HUES48 (cell line): ENCODE measurements at regions not wholly inside any gene's neighbourhood (a gene's known extent, or its start where the extent isn't known, plus 50 kb on each side); places are given as distances from the start of the nearest gene placed in this dataset.
"Not testable (repeated sequence)": the region's sequence is repeated elsewhere in the genome, so short reads cannot be mapped to it uniquely, and the experiment has no call there.

Experiments used
- H3K27ac ChIP-seq: one replicate; pipeline ENCODE4 v1.7.0; 2013; ENCODE audit warnings: low read depth, low read length, inconsistent platforms
- H3K27me3 ChIP-seq: 2 replicates; pipeline ENCODE4 v1.6.1; 2013; ENCODE audit warnings: mild to moderate bottlenecking, low read length; ENCODE audit not compliant: control insufficient read depth, insufficient read depth
- H3K36me3 ChIP-seq: 2 replicates; pipeline ENCODE4 v1.6.1; 2013; ENCODE audit warnings: low read length; ENCODE audit not compliant: control insufficient read depth, insufficient read depth
- H3K4me1 ChIP-seq: 2 replicates; pipeline ENCODE4 v1.6.1; 2013; ENCODE audit warnings: mild to moderate bottlenecking, low read length; ENCODE audit not compliant: control insufficient read depth, insufficient read depth
- H3K4me3 ChIP-seq: 2 replicates; pipeline ENCODE4 v1.5.1; 2013; ENCODE audit warnings: mild to moderate bottlenecking, low read depth, low read length
- H3K9ac ChIP-seq: 2 replicates; pipeline ENCODE4 v1.6.1; 2013; ENCODE audit warnings: mild to moderate bottlenecking, low read depth, low read length, moderate library complexity
- H3K9me3 ChIP-seq: 2 replicates; pipeline ENCODE4 v1.6.1; 2013; ENCODE audit warnings: low read length; ENCODE audit not compliant: control insufficient read depth, insufficient read depth

DNA sequence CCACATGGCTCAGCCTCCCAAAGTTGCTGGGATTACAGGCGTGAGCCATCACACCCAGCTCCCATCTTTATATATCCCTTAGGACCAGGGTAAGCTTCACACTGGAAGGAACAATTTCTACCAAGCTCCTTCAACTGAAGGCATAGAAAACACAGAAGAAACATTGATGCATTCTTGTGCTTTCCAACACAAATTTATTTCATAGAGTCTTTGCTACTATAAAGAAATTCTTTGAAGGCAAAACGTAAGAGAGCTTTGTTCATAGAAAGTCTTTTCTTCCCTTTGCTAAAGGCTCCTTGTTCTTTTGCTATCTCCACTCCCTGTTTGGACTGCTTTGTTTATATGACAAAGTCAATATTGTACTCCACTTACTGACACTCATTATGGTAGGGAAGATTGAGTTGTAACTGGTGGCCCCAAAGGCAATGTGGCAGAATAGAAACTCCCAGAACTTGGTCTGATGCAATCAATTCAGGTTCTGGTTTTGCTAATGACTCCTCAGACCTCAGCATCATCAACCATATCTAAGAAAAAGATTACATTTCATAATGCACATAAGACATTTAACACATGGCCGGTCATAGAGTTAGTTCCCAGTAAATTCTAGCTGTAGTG lies 97.4 kb upstream of the CLINT1 start:
- no peak overlapping the region for H3K4me3 ChIP-seq
- peaks cover 3% of the 10 kb centered on the region; the same call in 1 of the 2 replicates for H3K4me1 ChIP-seq
- no peaks in the 10 kb centered on the region for H3K36me3 ChIP-seq
- no peak overlapping the region for H3K27ac ChIP-seq
- H3K9me3 ChIP-seq: no peaks in the 10 kb centered on the region
- H3K27me3 ChIP-seq: no peaks in the 10 kb centered on the region
- no peak overlapping the region for H3K9ac ChIP-seq

DNA sequence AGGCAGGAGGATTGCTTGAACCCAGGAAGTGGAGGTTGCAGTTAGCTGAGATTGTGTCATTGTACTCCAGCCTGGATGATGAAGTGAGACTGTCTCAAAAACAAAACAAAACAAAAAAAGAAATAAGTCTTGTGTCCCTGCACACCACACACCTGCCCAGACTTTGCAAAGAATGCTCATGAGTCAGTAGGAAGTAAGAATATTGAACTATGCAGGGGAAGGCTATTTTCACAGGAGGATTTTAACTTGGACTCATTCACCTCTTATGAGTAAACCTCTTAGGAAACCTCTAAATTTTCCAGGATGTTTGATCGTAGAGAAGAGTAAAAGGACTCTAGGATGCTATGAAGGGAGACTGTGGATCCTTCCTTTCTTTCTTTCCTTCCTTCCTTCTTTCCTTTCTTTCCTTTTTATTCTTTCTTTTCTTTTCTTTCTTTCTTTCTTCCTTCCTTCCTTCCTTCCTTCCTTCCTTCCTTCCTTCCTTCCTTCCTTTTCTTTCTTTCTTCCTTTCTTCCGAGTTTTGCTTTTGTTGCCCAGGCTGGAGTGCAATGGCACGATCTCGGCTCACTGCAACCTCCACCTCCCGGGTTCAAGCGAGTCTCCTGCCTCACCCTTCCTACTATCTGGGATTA lies 96.7 kb upstream of the CLINT1 start:
- no peaks in the 10 kb centered on the region for H3K27me3 ChIP-seq
- no peak overlapping the region for H3K4me3 ChIP-seq
- H3K9me3 ChIP-seq: no peaks in the 10 kb centered on the region
- no peak overlapping the region for H3K27ac ChIP-seq
- peaks cover 3% of the 10 kb centered on the region; the same call in 1 of the 2 replicates for H3K4me1 ChIP-seq
- H3K36me3 ChIP-seq: no peaks in the 10 kb centered on the region
- H3K9ac ChIP-seq: no peak overlapping the region

DNA sequence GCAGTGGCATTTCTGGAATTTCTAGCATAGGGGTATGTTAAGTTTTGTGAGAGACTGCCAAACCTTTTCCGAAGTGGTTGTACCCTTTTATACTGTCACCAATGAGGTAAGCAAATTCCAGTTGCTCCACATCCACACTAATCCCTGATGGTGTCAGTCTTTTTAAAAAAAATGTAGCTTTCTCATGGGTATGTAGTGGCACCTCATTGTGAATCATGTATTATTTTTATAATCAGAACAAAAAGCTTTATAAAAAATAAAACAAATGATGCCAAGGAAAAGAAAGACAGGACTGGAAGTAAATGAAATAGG lies 93.4 kb upstream of the CLINT1 start:
- Histone ChIP-seq H3K9ac (no peak overlapping the region), H3K36me3 (no peaks in the 10 kb centered on the region), H3K9me3 (no peaks in the 10 kb centered on the region), H3K4me1 (peaks cover 13% of the 10 kb centered on the region), H3K27me3 (no peaks in the 10 kb centered on the region), H3K27ac (no peak overlapping the region), H3K4me3 (no peak overlapping the region)

DNA sequence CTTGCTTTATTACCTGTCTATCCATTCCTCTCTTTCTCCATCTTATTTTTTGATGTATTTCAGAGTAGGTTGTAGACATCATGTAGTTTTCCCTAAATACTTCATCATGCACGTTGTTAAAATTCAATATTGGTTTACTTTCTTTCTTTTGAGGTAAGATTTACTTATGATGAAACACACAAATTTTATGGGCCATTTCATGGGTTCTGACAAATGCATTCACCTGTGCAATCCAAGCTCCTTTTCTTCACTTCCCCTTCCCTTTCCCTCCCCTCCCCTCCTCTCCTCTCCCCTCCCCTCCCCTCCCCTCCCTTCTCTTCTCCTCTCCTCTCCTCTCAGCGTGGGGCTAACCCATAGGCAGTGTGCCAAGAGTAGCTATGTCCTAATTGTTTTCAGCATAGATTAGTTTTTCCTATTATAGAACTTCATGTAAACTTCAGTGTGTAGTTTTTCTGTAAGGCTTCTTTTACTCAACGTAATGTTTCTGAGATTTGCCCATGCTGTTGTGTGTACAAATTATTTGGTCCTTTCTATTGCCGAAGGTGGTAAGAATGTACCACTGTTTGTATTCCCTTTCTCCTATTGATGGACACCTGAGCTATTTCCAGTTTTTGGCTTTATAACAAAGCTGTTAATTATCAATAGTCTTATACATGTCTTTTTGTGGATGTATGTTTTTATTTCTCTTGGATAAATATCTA lies 92.9 kb upstream of the CLINT1 start:
- Histone ChIP-seq H3K4me1 (peaks cover 13% of the 10 kb centered on the region), H3K9ac (no peak overlapping the region), H3K27me3 (no peaks in the 10 kb centered on the region), H3K4me3 (no peak overlapping the region), H3K36me3 (no peaks in the 10 kb centered on the region), H3K9me3 (no peaks in the 10 kb centered on the region), H3K27ac (no peak overlapping the region)

DNA sequence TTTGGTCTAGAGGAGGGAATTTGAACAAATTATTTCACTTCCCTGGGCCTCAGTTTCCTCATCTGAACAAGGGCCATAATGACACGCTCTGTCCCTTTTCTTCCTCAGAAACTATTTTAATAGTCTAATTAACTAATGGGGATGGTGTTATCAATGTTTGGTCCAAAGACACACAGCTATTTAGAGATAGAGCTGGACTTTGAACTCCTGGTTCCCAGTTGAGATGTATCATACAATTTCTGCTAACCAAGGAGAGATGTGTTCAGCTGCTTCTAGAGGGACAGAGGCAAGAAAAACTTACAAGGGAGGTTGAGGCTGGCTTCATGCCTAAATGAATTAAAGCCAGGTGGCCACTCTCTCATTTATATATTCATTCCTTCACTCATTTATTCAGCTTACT lies 90.6 kb upstream of the CLINT1 start:
- no peak overlapping the region for H3K4me3 ChIP-seq
- no peak overlapping the region for H3K27ac ChIP-seq

DNA sequence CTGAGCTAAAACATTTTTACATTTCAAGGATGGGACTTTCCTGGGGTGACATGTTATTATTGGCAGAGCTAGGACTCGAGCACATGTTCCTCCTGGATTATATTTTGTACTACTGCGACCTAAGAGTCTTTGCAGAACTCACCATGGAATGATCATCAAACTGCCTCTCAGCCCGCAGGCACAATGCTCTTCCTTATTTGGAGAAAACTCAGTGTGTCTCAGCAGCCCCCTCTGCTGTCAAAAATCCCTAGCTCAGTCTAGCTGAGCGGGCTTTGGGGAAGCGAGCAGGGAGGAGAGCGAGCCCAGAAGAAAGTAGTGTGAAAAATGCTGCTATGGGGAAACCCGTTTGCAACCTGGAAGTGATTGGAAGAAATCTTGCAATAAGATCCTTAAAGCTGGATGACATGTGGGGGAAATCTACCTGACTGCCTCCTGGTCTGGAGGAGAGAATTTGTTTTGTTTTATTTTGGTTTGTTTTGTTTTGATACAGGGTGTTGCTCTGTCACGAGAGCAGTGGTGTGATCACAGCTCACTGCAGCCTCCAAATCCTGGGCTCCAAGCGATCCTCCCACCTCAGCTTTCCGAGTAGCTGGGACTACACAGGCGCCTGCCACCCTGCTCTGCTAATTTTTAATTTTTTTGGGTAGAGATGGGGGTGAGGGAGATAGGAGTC lies 89.9 kb upstream of the CLINT1 start:
- no peak overlapping the region for H3K4me3 ChIP-seq
- peaks cover 26% of the 10 kb centered on the region for H3K4me1 ChIP-seq
- H3K36me3 ChIP-seq: no peaks in the 10 kb centered on the region
- peak overlapping the region; percentile 15; the same call in 1 of the 2 replicates for H3K9ac ChIP-seq
- H3K27me3 ChIP-seq: no peaks in the 10 kb centered on the region
- peak overlapping the region; percentile 64 for H3K27ac ChIP-seq
- no peaks in the 10 kb centered on the region for H3K9me3 ChIP-seq

More for the DNA sequence above, 90.6 kb upstream of the CLINT1 start:
- H3K9ac ChIP-seq: no peak overlapping the region
- H3K36me3 ChIP-seq: no peaks in the 10 kb centered on the region
- H3K9me3 ChIP-seq: no peaks in the 10 kb centered on the region
- peaks cover 20% of the 10 kb centered on the region for H3K4me1 ChIP-seq
- no peaks in the 10 kb centered on the region for H3K27me3 ChIP-seq

DNA sequence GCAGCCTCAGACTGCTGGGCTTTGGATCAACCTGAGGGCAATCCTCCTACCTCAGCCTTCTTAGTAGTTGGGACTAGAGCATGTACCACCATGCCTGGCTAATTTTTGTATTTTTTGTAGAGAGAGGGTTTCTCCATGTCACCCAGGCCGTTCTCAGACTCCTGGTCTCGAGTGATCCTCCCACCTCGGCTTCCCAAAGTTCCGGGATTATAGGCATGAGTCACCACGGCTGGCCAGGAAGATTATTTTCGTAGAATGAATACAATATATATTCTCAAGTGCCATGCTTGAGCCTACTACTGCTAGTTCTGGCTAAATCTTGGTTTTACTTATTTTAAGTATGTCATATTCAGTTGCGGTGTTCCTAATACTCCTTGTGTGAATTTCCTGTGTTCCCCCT lies 88.2 kb upstream of the CLINT1 start:
- Histone ChIP-seq H3K27ac (no peak overlapping the region), H3K9me3 (no peaks in the 10 kb centered on the region), H3K4me1 (peaks cover 29% of the 10 kb centered on the region), H3K9ac (no peak overlapping the region), H3K27me3 (no peaks in the 10 kb centered on the region), H3K4me3 (no peak overlapping the region), H3K36me3 (no peaks in the 10 kb centered on the region)

DNA sequence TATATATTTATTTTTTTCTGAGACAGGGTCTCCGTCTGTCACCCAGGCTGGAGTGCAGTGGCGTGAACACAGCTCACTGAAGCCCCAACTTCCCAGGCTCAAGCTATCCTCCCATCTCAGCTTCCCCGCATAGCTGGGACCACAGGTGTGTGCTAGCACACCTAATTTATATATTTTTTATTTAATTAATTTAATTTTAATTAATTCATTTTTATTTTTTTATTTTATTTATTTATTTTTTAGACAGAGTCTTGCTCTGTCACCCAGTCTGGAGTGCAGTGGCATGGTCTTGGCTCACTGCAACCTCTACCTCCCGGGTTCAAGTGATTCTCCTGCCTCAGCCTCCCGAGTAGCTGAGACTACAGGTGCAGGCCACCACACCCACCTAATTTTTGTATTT lies 86.9 kb upstream of the CLINT1 start:
- H3K36me3 ChIP-seq, H3K9me3 ChIP-seq, H3K27me3 ChIP-seq, H3K4me3 ChIP-seq, H3K9ac ChIP-seq, H3K27ac ChIP-seq: not testable (repeated sequence)
- peaks cover 26% of the 10 kb centered on the region for H3K4me1 ChIP-seq

DNA sequence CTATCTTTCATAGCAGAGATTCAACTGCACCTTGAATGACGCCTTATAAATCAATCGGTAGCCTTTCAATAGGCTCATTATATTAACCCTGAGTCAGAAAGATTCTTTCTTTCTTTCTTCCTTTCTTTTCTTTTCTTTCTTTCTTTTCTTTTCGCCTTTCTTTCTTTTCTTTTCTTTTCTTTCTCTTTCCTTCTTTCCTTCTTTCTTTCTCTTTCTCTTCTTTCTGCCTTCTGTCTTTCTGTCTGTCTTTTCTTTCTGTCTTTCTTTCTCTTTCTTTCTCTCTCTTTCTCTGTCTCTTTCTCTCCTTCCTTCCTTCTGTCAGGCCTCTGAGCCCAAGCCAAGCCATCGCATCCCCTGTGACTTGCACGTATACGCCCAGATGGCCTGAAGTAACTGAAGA lies 86.0 kb upstream of the CLINT1 start:
- Histone ChIP-seq H3K36me3 (no peaks in the 10 kb centered on the region), H3K4me3 (no peak overlapping the region), H3K27ac (no peak overlapping the region), H3K27me3 (no peaks in the 10 kb centered on the region), H3K9ac (no peak overlapping the region), H3K4me1 (peaks cover 26% of the 10 kb centered on the region), H3K9me3 (no peaks in the 10 kb centered on the region)

DNA sequence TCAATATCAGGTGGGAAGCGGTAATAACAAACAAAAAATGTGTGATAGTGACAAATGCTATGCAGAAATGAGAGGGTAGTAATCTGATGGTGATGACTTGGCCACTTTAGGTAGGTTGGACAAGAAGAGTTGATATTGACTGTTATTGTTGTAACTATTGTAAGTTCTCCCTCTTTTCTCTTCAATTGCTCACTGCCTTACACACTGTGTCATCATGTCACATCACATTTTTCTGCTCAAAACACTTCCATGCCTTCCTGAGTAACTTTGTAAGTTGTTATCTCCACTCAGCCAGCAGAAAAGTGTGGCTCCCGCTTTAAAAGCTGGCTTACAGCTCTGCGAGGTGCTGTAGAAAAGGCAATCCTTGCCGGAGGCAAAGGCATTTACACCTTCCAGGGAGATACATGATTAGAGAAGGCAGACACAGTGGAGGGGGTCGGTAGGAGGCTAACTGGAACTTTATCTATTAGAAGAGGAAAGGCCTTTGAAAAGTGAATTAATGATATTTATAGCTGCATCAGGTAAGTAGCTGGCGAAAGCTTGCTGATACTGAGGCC lies 85.2 kb upstream of the CLINT1 start:
- Histone ChIP-seq H3K4me1 (peaks cover 25% of the 10 kb centered on the region), H3K4me3 (no peak overlapping the region), H3K27ac (peak overlapping the region; percentile 31), H3K9ac (no peak overlapping the region), H3K27me3 (no peaks in the 10 kb centered on the region), H3K9me3 (no peaks in the 10 kb centered on the region), H3K36me3 (no peaks in the 10 kb centered on the region)

DNA sequence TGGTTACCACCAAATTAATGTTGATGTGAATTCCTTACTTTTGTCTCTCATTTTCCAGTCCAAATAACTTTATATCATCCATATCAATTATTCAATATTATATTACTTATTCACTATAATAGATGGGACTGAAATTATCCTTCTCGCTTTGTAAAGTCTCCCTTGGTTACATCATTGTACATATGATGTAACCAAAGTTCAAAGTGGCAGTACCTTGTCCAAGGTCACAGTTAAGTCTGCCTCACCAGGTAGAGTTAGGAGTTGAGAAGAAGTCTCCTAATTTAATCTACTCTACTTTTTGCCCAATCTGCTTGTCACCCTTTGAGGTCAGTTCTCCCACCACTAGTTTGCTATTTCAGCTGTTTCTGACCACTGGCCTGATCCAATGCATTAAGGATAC lies 83.7 kb upstream of the CLINT1 start:
- Histone ChIP-seq H3K27ac (no peak overlapping the region), H3K9ac (no peak overlapping the region), H3K4me3 (no peak overlapping the region), H3K4me1 (peaks cover 18% of the 10 kb centered on the region), H3K36me3 (no peaks in the 10 kb centered on the region), H3K27me3 (no peaks in the 10 kb centered on the region), H3K9me3 (no peaks in the 10 kb centered on the region)
